K562 (cell line): ENCODE measurements at regions not wholly inside any gene's neighbourhood (a gene's known extent, or its start where the extent isn't known, plus 50 kb on each side); places are given as distances from the start of the nearest gene placed in this dataset.

Source experiments
- CTCF ChIP-seq, 3 experiments: IDR thresholded peaks in 2 of 3; conservative IDR thresholded peaks in 1 of 3; 2 replicates each; pipeline ENCODE4 v1.5.1; 2011 to 2012; ENCODE audit warnings: low read length in 3 of 3, mild to moderate bottlenecking in 3 of 3, control low read depth in 2 of 3, improper control_type of control experiment in 1 of 3, inconsistent platforms in 1 of 3, low read depth in 1 of 3, mixed read lengths in 1 of 3, moderate library complexity in 1 of 3; ENCODE audit not compliant: insufficient read depth in 2 of 3
- KLF10 ChIP-seq: fragments of 250-450 bp; sonication (Bioruptor Pico); IDR thresholded peaks from 2 replicates; pipeline ENCODE4 v1.6.1; 2021; ENCODE audit warnings: matching md5 sums
- PRPF4 ChIP-seq: fragments of 200-400 bp; formaldehyde crosslinking; IDR thresholded peaks from one replicate; pipeline ENCODE4 v1.6.1; 2017; ENCODE audit warnings: low read length, low read depth, mild to moderate bottlenecking; ENCODE audit not compliant: insufficient read depth, poor library complexity, severe bottlenecking
- REST ChIP-seq, 2 experiments: fragments of 450-650 bp; formaldehyde crosslinking in 1 of 2; IDR thresholded peaks; 2 replicates each; pipeline versions ENCODE4 v1.4.0 to v1.6.1; 2014 to 2020; ENCODE audit warnings: mild to moderate bottlenecking in 2 of 2, borderline replicate concordance in 1 of 2, low read depth in 1 of 2
- ZNF384 ChIP-seq: IDR thresholded peaks from 2 replicates; pipeline ENCODE4 v1.6.1; 2012; ENCODE audit warnings: low read depth, low read length, improper control_type of control experiment

GRCh38 chr10:33016988-33017387 lies 59.0 kb upstream of the ITGB1 start:
- no peak for TF ChIP-seq KLF10
- no peak for TF ChIP-seq PRPF4
- TF ChIP-seq ZNF384 = no peak
- no peak for TF ChIP-seq CTCF (IDR thresholded peaks at IDR 0.05 in 2 of 3, conservative IDR thresholded peaks at IDR 0.05 in 1 of 3; ENCODE audit: insufficient read depth in 2 of 3, low read depth in 1 of 3, low read length in 3 of 3)
- no peak for TF ChIP-seq REST (IDR thresholded peaks at IDR 0.05; ENCODE audit: borderline replicate concordance)
- TF ChIP-seq REST (CRISPR knock-in tag; IDR thresholded peaks at IDR 0.05; ENCODE audit: low read depth) = no peak
